AG10803 (cell line): ENCODE measurements at regions not wholly inside any gene's neighbourhood (a gene's known extent, or its start where the extent isn't known, plus 50 kb on each side); places are given as distances from the start of the nearest gene placed in this dataset.

Experiments used
- DNase-seq: peaks from one replicate; pipeline ENCODE4 v3.0.0; 2010; ENCODE audit warnings: low read depth
- H3K4me3 ChIP-seq: 2 replicates; pipeline ENCODE4 v1.5.1; 2011; ENCODE audit warnings: mild to moderate bottlenecking, low read length, control low read depth
- TF ChIP-seq, protein P1 (sequence below): conservative IDR thresholded peaks from 2 replicates; pipeline ENCODE4 v1.5.1; 2011; ENCODE audit warnings: mild to moderate bottlenecking, low read length, control low read depth, inconsistent platforms

DNA sequence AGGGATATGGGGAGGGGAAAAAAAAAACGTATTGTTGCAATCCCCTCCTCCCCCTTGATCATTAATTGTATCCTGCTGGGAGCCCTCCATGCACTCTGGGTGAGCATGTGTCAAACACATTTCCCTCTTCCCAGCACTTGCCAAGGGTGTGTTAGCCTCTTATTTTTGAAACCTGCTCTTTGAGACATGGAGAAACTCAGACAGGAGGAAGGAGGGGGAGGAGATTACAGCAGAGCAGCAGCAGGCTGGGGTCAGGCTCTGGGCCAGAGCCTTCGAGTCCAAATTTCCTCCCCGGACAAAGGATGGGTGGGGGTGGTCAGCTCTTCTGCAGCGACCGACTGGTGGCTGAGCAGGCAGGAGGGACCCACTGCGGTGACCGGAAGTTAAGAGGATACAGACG lies 64.7 kb downstream of the SOX9 start:
- H3K4me3 ChIP-seq, result no peak overlapping the region
- TF ChIP-seq, protein P1, sequence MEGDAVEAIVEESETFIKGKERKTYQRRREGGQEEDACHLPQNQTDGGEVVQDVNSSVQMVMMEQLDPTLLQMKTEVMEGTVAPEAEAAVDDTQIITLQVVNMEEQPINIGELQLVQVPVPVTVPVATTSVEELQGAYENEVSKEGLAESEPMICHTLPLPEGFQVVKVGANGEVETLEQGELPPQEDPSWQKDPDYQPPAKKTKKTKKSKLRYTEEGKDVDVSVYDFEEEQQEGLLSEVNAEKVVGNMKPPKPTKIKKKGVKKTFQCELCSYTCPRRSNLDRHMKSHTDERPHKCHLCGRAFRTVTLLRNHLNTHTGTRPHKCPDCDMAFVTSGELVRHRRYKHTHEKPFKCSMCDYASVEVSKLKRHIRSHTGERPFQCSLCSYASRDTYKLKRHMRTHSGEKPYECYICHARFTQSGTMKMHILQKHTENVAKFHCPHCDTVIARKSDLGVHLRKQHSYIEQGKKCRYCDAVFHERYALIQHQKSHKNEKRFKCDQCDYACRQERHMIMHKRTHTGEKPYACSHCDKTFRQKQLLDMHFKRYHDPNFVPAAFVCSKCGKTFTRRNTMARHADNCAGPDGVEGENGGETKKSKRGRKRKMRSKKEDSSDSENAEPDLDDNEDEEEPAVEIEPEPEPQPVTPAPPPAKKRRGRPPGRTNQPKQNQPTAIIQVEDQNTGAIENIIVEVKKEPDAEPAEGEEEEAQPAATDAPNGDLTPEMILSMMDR, result no peak
- peak; percentile 40 for DNase-seq

DNA sequence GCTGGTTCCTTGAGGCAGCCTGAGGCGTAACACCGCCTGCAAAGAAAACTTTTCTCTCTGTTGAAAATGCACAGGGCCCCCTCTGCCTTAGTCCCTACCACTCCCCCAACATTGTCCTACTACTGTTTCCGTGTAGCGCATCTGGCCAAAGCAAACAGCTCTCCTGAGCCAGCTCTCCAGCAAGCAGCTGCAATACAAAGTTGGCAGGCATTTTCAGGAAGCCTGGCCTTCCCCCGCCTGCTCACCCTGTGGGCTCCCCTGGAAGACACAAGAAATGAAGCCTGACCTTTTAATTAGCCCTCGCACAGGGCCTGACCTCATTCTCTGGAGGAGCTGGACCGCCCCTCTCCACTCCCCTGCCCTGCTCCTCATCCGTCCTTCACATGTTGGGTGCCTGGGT lies 66.7 kb downstream of the SOX9 start:
- no peak for DNase-seq
- TF ChIP-seq, protein P1, result no peak
- no peak overlapping the region for H3K4me3 ChIP-seq

DNA sequence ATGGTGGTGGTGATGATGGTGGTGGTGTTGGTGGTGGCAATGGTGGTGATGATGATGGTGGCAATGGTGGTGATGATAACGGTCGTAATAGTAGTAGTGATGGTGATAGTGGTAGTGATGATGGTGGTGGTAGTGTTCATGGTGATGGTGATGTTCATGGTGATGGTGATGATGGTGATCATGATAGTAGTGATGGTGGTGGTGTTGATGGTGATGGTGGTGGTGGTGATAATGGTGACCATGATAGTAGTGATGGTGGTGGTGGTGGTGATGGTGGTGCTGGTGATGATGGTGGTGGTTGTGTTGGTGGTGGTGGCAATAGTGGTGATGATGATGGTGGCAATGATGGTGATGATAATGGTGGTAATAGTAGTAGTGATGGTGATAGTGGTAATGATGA lies 68.0 kb downstream of the SOX9 start:
- DNase-seq, result no peak
- H3K4me3 ChIP-seq, result no peak overlapping the region
- TF ChIP-seq, protein P1, result no peak

DNA sequence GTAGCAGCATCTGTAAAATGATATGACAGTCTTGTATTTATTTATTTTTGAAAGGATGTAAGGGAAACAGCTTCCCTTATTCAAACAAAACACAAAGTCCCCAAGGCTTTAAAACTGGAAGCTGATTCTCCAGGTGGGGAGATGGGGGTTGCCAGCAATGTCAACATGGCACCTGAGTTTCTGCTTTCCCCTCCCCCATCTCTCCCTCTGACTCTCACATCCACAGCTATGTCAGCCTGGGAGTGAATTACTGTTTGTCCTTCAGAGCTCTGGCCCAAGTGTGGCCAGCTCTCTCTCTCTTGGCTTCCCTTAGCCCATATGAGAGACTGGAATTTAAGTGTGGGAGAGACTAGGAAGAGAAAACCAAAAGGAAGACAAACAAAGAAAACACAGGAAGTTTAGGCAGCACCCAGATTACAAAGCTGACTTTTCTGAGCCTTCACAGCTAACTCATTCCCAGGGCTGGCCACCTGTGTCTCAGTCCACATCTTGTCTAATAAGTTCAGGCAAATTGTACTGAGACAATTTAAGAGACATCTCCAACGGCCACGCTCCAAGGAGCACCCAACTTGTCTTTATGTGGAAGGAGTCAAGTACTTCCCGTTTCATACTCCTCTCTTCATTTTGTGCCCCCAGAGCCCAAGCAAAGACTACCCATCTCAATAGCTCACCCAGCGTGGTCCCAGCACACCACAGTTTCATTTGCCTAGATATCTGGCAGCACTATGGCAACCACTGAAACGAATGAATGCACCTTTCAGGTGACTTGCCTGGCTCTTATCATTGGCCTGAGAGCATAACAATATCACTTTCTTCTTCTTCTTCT lies 69.2 kb downstream of the SOX9 start:
- no peak for DNase-seq
- H3K4me3 ChIP-seq, result no peak overlapping the region
- TF ChIP-seq, protein P1, result no peak

DNA sequence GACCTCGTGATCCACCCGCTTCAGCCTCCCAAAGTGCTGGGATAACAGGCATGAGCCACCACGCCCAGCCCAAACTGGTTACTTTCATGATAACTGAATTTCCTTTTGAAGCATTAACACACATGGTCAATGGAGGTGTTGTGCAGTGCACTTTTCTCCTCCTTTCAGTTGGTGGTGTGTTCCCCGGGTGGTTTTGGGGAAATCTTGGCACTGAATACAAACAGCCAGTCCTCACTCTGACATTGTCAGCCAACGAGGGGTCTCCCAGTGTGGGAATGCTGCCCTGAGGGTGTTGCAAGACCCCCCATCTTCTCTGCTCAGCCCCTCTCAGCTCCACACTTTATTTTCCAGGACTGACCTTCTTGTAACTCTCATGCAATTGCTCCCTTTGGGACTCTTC lies 70.5 kb downstream of the SOX9 start:
- TF ChIP-seq, protein P1, result no peak
- no peak overlapping the region for H3K4me3 ChIP-seq
- no peak for DNase-seq

DNA sequence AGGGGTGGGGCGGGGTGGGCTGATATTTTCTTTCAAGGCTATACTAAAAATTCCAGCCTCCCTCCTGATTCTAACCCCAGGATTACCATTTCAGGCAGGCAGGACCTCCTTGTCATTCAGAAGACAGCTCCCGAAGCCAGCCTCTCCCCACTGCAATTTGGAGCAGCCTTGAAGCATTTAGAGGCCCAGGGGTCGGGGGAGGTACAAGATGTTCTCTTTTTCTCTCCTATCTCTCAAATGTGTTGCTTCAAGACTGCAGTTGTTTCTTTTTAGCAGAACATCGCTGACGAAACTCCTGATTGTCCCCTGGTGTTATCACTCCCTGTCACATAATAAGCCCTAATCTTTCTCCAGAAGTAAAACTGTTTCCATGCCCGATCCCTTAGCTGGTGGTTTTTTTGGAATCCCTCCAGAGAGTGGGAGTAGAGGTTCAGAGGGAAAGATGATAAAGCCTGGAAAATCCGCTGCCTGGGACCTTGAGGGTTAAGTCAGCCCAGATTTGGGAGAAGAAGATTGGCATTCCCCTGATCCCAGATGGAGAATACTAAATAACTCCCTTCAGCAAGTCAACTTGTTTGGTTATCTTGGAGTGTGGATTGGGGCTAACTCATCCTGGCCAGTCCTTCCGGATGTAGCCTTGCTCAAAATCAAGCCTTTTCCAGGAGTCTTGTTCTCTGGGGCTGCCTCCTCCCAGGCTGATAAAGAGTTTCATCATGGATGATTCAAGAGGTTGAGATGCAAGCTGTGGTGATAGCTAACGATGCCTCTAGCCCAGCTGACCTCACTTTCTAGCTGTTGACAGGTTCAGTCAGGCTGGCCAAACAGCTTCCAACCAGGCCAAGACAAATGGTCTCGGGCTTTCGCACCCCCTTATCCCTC lies 71.3 kb downstream of the SOX9 start:
- TF ChIP-seq, protein P1, result no peak
- DNase-seq, result peak; percentile 78
- H3K4me3 ChIP-seq, result no peak overlapping the region

DNA sequence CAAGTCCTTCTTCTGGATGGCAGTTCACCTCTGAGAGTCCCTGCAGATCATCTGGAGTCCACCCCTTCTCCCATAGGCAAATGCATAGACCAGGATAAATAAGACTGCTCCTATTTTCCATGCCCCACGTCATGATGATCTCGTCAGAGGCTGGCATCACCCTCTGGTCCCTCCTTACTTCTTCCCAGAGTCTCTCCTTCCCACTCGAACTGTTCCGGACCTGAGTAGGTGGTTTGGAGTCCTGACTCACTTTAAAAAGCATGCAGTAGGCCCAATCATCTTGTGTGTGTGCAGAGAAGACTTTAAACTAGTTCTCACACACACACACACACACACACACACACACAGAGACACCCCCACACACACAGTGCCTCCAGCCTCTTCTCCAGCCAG lies 72.0 kb downstream of the SOX9 start:
- H3K4me3 ChIP-seq, result no peak overlapping the region
- peak; percentile 41 for DNase-seq
- TF ChIP-seq, protein P1, result no peak
